DND-41 (cell line): ENCODE measurements at regions not wholly inside any gene's neighbourhood (a gene's known extent, or its start where the extent isn't known, plus 50 kb on each side); places are given as distances from the start of the nearest gene placed in this dataset.

Experiments
- ATAC-seq: fragments of 200-7000 bp; cut with Tn5 transposase; 3 replicates; pipeline ENCODE4 v1.9.1; 2021; ENCODE audit warnings: low read depth; ENCODE audit not compliant: insufficient read depth
- DNase-seq: peaks from one replicate; pipeline ENCODE4 v3.0.0-alpha.2; 2020
- H2AFZ ChIP-seq: 2 replicates; pipeline ENCODE4 v1.6.0; 2012; ENCODE audit warnings: low read depth, low read length
- H3K27ac ChIP-seq: 2 replicates; pipeline ENCODE4 v1.5.1; 2012; ENCODE audit warnings: low read length, inconsistent platforms
- H3K27me3 ChIP-seq: fragments of 200-600 bp; sonication (generic); 2 replicates; pipeline ENCODE4 v1.6.0; 2012; ENCODE audit warnings: low read length, mild to moderate bottlenecking, inconsistent platforms; ENCODE audit not compliant: insufficient read depth, poor library complexity
- H3K36me3 ChIP-seq: 2 replicates; pipeline ENCODE4 v1.5.1; 2012; ENCODE audit warnings: low read length, inconsistent platforms; ENCODE audit not compliant: insufficient read depth
- H3K4me1 ChIP-seq: 2 replicates; pipeline ENCODE4 v1.5.1; 2012; ENCODE audit warnings: mild to moderate bottlenecking, low read length; ENCODE audit not compliant: insufficient read depth
- H3K4me2 ChIP-seq: 2 replicates; pipeline ENCODE4 v1.6.0; 2012; ENCODE audit warnings: mild to moderate bottlenecking, moderate library complexity, low read length, inconsistent platforms; ENCODE audit not compliant: insufficient read depth
- H3K4me3 ChIP-seq, 2 experiments: fragments of 200-600 bp in 1 of 2; shearing (Covaris generic) in 1 of 2; 2 replicates each; pipeline ENCODE4 v1.5.1; 2012 to 2016; ENCODE audit warnings: inconsistent platforms in 2 of 2, low read length in 2 of 2, mild to moderate bottlenecking in 2 of 2, low read depth in 1 of 2, moderate library complexity in 1 of 2
- H3K79me2 ChIP-seq: 2 replicates; pipeline ENCODE4 v1.6.0; 2012; ENCODE audit warnings: low read length, inconsistent platforms; ENCODE audit not compliant: insufficient read depth
- H3K9ac ChIP-seq: 2 replicates; pipeline ENCODE4 v1.6.0; 2012; ENCODE audit warnings: low read depth, mild to moderate bottlenecking, inconsistent platforms, low read length, moderate library complexity
- H3K9me3 ChIP-seq: 2 replicates; pipeline ENCODE4 v1.5.1; 2012; ENCODE audit warnings: low read length, moderate library complexity, mild to moderate bottlenecking, inconsistent platforms; ENCODE audit not compliant: insufficient read depth, severe bottlenecking
- H4K20me1 ChIP-seq: 2 replicates; pipeline ENCODE4 v1.6.0; 2012; ENCODE audit warnings: low read length; ENCODE audit not compliant: insufficient read depth
- CTCF ChIP-seq: IDR thresholded peaks from 2 replicates; pipeline ENCODE4 v1.5.1; 2012; ENCODE audit warnings: borderline replicate concordance, low read length, moderate library complexity, mild to moderate bottlenecking; ENCODE audit not compliant: poor library complexity, severe bottlenecking; ENCODE audit errors: extremely low read depth
- EZH2 ChIP-seq: IDR thresholded peaks from 3 replicates; pipeline ENCODE4 v1.6.1; 2012; ENCODE audit warnings: borderline replicate concordance, low read depth, mild to moderate bottlenecking, moderate library complexity, low read length, inconsistent platforms; ENCODE audit not compliant: severe bottlenecking

GRCh38 chr1:221521686-221522085 lies 220.2 kb downstream of the DUSP10 start:
- H3K27ac ChIP-seq: no peak overlapping the region
- no peaks in the 10 kb centered on the region for H3K36me3 ChIP-seq
- no peaks in the 10 kb centered on the region for H4K20me1 ChIP-seq
- ATAC-seq: no peak; the same call in 2 of the 3 replicates
- no peak for TF ChIP-seq EZH2
- no peak for TF ChIP-seq CTCF
- H3K9ac ChIP-seq: no peak overlapping the region
- H2AFZ ChIP-seq: no peak overlapping the region
- no peak for DNase-seq
- no peak overlapping the region for H3K4me3 ChIP-seq
- H3K4me1 ChIP-seq: no peaks in the 10 kb centered on the region
- no peaks in the 10 kb centered on the region for H3K79me2 ChIP-seq
- H3K4me2 ChIP-seq: no peak overlapping the region
- H3K27me3 ChIP-seq: no peaks in the 10 kb centered on the region
- no peaks in the 10 kb centered on the region for H3K9me3 ChIP-seq

- no peak for ATAC-seq
- no peaks in the 10 kb centered on the region for H3K4me1 ChIP-seq
- no peak overlapping the region for H3K9ac ChIP-seq
- H3K4me2 ChIP-seq: no peak overlapping the region
- no peaks in the 10 kb centered on the region for H4K20me1 ChIP-seq
- DNase-seq: no peak
- no peaks in the 10 kb centered on the region for H3K79me2 ChIP-seq
- no peaks in the 10 kb centered on the region for H3K27me3 ChIP-seq
- no peak overlapping the region for H3K27ac ChIP-seq
- TF ChIP-seq EZH2 (no peak), CTCF (no peak)
- H3K9me3 ChIP-seq: no peaks in the 10 kb centered on the region
- no peaks in the 10 kb centered on the region for H3K36me3 ChIP-seq
- no peak overlapping the region for H3K4me3 ChIP-seq
- no peak overlapping the region for H2AFZ ChIP-seq
These were observed 219.4 kb downstream of the DUSP10 start for GRCh38 chr1:221522529-221522940.

DNA sequence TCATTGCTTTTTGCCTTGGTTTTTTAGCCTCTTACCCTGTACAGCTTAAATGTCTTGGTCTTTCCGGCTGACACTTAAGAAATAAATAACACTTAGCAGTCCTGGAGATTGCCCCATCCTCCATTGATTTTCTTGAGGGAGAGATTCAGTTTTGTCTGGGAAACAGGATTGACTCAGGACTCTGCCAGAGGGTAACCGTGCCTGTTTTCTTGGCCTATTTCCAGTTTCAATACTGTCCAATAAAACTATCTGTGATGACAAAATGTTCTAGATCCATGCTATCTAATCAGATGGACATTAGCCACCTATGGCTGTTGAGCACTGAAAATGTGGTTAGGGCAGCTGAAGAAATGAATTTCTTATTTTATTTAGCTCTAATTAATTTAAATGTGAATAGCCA lies 216.1 kb downstream of the DUSP10 start:
- Histone ChIP-seq H3K4me1 (no peaks in the 10 kb centered on the region), H3K79me2 (no peaks in the 10 kb centered on the region), H3K4me2 (no peak overlapping the region), H3K36me3 (no peaks in the 10 kb centered on the region), H2AFZ (no peak overlapping the region), H3K9me3 (no peaks in the 10 kb centered on the region), H3K27ac (no peak overlapping the region), H3K4me3 (no peak overlapping the region), H4K20me1 (no peaks in the 10 kb centered on the region), H3K9ac (no peak overlapping the region), H3K27me3 (no peaks in the 10 kb centered on the region)
- ATAC-seq (no peak), DNase-seq (no peak)
- no peak for TF ChIP-seq CTCF
- no peak for TF ChIP-seq EZH2

GRCh38 chr1:221527302-221527701 lies 214.6 kb downstream of the DUSP10 start:
- H3K4me3 ChIP-seq: no peak overlapping the region
- no peaks in the 10 kb centered on the region for H3K36me3 ChIP-seq
- no peak for ATAC-seq
- TF ChIP-seq CTCF (no peak), EZH2 (no peak)
- no peak overlapping the region for H2AFZ ChIP-seq
- no peak for DNase-seq
- H3K9me3 ChIP-seq: no peaks in the 10 kb centered on the region
- H3K27me3 ChIP-seq: no peaks in the 10 kb centered on the region
- H3K27ac ChIP-seq: no peak overlapping the region
- H3K79me2 ChIP-seq: no peaks in the 10 kb centered on the region
- no peak overlapping the region for H3K4me2 ChIP-seq
- H4K20me1 ChIP-seq: no peaks in the 10 kb centered on the region
- H3K9ac ChIP-seq: no peak overlapping the region
- H3K4me1 ChIP-seq: no peaks in the 10 kb centered on the region
